Activated gamma-delta T cell (primary cell): ENCODE measurements at regions not wholly inside any gene's neighbourhood (a gene's known extent, or its start where the extent isn't known, plus 50 kb on each side); places are given as distances from the start of the nearest gene placed in this dataset.

Experiments
- DNase-seq: peaks from one replicate; lab custom pipeline; 2025; lab: John Stamatoyannopoulos, UW

DNA sequence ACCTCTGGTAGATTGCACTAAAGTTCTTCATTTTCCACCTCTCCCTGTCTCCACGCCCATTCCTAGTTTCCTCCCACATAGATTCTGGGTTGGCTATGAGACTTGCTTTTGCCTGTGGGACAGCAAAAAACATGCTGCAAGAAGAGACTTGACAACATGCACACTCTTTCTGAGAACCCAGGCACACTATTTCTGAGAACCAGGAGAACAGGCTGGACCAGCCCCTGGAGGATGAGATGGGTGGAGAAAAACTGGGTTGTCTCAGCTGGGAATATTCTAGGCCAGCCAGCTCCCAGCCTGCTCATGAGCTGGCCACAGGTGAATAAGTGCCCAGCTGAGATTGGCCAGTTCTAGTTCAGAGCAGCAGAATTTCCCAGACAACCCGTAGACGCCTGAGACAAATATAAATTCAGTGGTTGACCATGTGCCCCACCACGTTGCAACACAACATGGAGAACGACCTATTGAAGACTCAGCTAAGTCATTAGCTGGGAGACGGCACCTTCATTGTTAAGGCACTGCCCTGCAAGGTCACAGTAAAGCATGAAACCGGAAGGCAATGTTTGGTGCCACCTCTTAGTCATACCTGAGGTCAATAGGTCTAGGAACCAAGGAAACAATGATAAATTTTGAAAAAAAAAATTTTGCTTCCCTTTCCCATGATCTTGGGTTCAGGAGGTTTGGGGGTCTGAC lies 92.7 kb upstream of the AKR1E2 start:
- DNase-seq, result no peak

DNA sequence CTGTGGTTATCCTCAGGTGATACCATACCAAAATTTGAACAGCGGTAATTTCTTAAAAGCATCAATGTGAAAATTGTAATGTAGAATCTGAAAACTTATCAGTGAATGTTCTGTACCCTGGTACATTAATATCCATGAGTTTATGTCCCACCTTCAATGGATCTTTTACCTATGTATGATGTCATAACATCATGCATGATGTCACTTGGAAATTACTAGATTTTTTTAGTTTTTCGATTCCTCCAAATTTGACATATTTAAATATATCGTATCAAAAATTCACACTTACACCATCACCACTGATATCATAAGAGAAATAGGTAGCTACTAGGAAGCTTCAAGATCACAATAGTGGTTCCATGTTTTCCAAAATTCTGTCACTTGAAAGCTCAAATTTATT lies 95.0 kb upstream of the AKR1E2 start:
- no peak for DNase-seq

DNA sequence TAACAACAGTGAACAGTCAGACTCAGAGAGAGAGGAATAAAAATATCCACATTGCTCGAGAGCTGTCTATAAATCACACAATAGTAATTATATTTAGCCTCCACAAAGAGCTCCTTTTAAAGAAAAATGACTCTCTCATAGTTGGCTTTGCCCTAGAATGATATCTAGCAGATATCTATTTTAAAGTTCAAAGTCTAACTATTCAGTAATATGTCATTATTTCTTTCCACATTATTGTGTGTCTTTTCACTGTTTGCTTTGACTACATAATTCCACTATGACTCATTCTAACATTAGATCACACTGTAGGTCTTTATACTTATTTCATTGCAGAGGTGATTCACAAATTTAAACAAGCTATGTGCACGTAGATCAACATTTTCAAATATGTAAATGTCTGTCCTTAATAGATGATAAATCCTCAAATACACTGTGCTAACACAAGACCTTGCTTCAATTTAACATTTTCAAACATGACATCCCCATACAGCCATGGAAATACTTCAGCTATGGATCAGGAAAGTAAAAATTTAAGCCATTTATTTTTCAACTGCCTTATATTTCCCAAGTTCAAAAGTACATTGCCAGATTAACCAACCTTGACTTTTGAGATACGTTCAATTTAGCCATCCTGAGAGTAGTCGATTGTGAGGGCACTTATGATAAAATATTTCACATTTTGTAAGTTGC lies 99.9 kb upstream of the AKR1E2 start:
- DNase-seq, result no peak

DNA sequence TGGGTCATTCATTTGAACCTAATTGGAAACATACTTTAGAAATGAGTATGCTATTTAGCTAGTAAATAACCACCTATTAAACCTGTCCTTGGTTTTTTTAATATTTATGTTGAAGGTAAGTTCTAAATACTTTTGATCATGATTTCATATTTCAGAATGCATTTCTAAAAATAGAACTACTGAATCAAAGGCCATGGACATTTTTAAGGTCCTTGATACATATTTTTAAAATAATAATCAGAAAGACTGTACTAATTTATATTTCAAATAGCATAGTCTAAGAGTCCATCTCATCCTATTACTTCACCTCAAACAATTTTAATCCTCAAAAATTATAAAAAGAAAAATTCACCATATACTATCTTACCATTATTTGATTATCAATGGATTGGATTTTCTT lies 102.1 kb upstream of the AKR1E2 start:
- no peak for DNase-seq

DNA sequence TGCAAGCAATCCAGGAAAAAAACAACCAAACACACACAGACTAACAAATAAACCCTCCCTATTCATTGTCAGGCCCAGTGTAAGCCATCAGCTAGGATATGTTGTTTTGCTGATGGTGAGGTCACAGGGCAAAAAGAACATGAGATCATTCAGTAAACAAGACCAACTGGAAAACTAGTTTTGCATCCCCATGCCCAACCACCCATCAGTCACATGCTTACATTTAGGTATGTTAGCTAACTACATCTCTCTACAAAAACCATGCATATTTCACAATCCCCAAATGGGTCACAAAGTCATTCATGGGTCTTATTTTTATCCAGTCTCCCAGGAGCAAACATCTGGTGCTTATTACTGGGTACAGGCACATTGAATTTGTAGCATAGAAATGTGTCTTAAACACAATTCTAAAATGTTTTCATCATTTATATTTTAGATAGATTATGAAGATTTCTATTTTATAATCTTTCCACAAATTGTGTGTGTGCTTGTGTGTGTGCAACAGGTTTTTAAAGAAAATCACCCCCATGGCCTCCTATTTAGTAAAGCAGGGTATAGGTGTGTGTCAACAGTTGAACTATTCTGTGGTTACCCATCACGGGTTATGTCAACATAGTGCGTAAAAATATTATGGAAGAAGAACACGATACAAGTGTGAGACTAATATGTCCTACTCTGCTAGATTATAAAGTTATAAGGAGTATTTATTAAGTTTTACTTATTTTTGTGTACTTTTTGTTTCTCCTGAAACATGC lies 103.8 kb upstream of the AKR1E2 start:
- DNase-seq, result no peak

DNA sequence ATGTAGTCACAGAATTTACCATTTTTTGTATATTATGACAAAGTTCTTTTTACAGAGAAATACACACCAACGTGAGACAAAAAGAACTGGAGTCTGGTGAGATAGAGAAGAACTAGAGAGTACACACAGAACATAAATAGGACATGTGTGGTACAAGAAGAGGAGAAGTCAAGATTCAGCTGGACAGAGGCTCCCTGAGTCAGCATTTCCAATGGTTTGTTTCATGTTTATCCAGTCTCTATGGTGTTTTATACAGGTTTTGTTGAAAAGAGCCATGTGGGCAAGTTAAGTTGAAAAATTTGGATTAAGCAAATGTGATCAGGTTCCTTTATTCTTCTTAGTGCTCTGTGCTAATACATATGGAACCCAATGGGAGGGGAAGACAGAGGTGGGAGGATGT lies 105.5 kb upstream of the AKR1E2 start:
- no peak for DNase-seq

DNA sequence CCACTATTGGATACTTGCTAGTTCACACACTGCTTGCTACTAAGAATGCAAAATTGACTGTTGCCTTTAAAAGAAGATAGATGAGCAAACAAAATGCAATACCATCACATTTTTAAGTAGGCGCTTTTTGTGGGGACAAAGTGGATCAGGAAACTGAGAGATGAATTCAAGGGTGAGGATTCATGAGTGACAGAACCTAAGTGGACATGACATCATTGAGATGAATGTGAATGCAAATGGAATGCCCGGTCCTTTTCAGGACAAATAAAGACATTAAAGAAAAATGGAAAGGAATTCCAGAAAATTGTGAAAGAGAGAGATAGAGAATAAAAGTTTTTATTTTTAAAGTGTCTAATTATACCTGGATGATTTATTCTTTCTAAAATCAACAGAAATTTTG lies 106.3 kb upstream of the AKR1E2 start:
- no peak for DNase-seq

DNA sequence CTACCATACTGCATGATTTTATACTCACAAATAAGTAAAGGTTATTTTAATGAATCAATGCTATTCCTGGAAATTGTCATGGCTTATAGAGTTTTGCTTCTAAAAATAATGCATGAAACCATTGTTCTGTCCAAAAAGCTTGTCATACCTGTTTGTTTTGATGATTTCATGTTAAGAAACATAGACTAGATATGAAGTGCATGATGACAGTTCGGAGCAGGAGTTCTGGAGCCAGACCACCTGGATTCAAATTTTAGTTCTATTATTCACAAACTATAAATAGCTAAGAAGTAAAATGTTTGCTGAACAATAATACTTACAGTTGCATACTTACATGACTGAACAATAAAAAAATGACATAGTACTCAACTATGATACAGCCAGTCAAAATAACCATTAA lies 107.0 kb upstream of the AKR1E2 start:
- no peak for DNase-seq

DNA sequence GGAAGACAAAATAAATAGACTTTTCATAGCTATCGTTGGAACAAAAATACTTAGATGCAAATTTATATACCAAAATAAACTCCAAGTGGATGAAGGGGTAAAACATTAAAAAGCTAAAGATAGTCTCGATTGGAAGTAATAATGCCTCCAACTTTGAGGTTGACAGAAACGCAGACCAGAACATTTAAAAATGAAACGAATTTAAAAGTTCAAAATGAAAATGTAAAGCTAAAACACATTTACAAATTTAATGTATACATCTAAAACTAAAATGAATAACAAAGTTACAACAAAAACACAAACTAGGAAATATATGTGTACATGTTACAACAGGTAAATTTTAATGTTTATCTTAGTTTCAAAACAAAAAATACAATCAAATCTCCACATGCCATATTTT lies 107.5 kb upstream of the AKR1E2 start:
- no peak for DNase-seq

DNA sequence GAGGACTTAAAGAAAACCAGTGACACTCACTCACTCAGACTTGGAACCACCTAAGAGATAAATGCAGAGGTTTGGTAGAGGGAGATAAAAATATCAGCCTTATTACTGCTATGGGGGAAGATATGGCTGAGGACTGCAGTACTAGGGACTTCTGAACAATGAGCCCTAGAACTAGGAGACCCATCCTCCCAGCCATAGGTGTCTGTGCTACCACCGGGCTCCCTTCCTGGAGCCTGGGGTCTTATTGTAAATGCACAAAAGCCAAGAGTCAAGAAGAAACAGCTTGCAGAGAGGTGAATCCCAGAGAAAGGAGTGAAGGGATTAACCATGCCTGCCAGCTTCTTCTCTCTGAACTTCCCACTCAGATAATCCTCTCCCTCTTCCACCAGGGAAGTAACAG lies 108.3 kb upstream of the AKR1E2 start:
- no peak for DNase-seq

DNA sequence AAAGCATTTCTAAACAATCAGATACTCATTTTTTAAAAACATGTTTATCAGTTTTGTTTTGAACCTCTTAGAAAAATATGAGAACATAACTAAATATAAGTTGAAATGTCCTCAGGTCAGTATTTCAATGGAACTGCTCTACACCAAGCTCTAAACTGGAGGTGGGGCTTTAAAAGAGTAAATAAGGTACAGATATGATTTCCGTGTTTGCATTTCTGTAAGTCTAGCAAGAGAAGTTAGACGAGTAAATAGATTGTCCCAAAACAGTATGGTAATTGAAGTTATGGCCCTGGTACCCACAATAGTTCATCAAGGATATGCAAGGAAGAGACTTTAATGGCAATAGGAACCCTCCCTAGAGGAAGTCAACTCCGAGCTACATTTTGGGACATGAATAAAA lies 115.1 kb upstream of the AKR1E2 start:
- DNase-seq, result no peak

DNA sequence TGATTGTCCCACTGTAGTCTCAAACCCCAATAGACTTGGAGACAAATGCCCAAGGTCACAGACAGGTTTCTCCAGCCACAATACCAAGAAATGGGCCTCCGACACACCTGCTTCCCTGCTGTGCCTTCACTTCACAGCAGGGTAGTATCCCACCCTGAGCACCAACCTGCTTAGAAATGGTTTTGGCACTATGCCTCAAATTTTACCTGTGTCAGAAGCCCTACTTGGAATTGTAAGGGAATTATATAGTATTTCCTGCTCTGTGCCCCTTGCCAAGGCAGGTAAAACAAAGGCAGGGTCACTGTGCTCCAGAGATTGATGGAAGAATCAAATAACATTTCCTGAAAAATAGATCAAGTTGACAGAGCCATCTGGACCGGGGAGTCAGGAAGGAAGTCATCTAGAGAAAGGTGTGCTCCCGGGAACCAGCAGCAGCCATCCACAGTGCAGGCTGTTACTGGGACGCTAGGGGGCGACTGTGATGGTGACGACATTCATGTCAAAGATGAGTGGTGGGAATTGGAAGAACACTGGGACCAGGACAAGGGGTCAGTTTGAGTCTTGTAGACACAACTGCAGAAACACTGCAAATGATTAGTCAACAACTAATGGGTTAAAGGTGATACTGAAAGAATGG lies 117.8 kb upstream of the AKR1E2 start:
- DNase-seq, result no peak

DNA sequence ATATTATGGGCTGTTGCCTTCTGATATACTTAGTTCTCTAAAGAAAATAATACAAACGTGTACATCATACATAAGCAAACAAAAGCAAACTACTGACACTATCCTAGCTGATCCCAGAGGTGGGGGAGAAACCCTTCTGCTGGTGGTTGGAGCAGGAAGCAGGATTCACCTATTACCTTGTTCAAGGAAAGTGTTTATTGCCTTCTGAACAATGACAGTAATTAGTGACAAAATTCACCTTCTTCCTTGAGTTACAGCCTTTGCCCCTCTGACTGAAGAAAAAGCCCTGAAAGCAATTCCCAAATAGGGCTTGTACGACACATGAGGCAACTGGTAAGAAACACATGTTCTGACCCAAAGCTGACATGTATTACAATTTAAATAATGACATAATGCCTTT lies 118.8 kb upstream of the AKR1E2 start:
- no peak for DNase-seq

DNA sequence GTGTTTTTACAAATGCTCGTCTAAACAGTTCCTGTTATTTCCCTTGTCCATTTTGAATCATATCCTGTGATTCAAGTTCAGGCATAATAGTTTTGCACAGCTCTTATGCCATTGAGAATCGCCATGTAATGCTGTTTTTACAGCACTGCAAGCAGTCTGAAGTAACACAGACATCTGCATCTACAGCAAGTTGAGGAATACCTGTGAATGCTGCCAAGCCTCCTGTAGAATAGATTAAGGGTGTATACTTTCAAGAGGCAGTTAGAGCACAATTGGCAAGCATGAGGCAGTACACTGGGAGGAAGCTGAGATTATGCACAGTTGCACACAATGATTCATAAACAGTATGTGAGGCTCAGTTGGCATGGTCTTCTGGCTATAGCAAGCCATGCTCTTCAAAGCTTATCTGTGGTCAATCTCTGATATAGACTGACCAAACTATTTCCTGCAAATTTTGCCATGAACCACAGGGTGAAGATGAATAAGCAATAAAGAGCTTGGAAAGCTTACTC lies 121.9 kb upstream of the AKR1E2 start:
- no peak for DNase-seq

DNA sequence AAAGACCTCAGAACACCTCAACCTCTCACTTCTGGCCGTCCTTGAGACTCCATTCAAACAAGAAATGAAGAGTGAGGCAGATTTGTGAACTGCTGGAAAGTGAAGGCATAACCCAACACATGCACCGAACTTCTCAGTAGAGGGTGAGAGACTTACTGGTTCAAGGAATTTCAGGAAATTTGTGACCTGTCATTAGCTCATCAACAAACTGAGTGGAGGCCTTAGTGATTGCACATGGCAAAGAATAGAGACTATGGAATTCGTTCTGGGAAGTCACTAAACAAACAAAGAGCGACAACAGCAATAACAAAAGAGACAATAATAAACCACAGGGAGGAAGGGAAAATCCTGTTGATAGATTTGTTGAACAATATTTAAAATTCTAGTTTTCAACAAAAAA lies 125.0 kb upstream of the AKR1E2 start:
- no peak for DNase-seq

DNA sequence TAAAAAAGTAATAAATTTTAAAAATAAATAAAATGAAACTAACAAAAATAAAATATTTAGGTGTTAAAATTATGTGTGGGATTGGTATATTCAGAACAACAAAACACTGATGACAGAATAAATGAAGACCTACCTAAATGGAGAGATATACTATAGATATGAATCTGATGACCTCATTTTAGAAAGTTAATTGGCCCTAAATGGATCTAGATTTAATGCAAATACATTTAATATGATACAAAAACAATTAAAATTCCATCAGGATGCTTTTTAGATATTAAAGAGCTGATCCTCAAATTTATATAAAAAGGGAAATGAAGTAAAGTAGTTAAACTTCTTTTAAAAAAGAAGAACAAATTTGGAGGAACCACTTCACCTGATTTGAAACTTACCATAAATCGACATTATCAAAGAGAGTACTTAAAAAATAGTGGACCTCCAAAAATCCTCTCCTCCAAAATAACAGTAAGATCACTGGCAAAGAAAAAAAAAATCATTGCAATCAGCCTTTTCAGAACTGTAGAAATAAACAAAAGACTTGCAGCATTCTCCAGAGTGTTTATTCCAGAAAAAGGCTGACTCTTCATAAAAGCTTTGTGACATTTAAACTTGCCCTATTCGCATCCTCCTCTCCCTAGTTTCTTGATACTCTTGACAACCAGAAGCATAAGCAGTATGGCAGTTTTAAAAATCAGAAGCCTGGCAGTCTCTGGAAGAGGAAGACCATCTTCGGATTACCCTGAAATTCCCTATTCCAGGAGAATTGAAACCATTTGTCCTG lies 125.9 kb upstream of the AKR1E2 start:
- no peak for DNase-seq

DNA sequence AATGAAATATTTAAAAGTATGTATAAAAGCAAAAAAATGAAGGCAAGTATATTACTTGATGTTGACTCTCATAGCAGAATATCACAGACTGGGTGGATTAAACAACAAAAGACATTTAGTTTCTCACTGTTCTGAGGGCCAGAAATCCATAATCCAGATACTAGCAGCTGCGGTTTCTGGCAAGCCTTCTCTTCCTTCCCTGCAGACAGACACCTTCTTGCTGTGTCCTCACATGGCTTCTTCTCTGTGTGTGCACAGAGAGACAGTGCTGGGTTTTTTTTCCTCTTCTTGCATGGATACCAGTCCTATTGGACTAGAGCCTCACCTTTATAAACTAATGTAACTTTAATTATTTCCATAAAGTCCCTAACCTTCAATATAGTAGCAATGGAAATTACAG lies 127.9 kb upstream of the AKR1E2 start:
- DNase-seq, result no peak

DNA sequence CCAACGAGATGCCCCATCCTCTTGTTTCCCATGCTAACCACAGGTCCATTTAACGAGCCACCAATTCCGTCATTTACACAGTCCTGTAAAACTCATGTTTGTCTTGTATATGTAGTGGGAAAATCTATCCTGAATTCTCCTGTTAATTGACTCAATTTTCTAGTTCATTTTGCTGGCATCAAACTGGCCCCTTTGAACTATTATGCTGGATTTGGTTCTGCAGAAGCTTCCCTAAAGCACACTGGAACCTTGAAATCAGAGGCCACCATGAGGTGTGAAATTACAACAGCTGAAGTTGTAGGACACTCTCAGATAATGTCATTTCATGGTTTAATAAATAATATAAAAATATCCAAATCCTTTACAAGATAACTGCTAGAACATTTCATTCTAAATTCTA lies 129.8 kb upstream of the AKR1E2 start:
- DNase-seq, result no peak

DNA sequence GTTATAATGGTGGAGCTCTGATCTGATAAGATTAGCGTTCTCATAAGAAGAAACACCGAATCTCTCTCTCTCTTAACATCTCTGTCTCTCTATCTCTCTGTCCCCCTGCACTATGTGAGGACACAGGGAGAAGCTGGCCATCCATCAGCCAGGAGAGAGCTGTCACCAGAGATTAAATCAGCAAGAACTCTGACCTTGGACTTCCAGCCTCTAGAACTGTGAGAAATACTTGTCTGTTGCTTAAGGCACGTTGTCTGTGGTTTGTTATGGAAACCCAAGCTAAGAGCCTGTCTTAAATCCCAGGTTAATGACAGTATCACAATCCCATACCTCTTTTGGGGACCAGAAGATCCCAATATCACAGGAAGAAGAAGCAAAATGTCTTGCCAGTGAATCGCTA lies 132.0 kb upstream of the AKR1E2 start:
- DNase-seq, result no peak

DNA sequence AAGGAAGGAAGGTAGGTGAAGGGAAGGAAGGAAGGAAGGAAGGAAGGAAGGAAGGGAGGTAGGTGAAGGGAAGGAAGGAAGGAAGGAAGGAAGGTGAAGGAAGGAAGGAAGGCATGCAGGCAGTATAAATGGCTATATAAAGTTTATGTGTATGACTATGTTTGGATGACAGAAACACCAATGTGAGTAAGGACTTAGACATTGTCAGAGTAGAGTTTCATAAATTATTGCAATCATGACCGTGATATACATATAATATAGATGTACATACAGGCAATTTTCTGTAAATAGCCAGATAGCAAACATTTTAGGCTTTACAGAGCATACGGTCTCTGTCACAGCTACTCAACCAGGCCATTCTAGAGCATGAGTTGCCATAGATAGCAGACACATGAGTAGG lies 133.8 kb upstream of the AKR1E2 start:
- no peak for DNase-seq

DNA sequence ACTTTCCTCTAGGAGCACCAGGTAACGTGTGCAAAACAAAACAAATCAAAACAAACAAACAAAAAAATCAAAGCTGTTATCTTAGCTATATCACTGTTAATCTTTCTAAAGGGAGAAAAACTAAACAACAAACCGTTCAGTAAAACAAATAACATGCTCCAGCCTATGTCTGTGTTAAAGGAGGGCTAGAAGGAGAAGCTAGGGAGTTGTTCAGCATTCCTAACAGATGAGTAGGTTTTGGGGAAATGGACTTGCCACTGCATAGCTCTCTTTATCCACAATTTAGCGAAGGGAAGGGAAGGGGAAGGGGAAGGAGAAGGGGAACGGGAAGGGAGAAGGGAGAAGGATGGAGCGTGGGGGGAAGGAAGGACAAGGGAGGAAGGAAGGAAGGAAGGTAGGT lies 134.2 kb upstream of the AKR1E2 start:
- DNase-seq, result no peak

DNA sequence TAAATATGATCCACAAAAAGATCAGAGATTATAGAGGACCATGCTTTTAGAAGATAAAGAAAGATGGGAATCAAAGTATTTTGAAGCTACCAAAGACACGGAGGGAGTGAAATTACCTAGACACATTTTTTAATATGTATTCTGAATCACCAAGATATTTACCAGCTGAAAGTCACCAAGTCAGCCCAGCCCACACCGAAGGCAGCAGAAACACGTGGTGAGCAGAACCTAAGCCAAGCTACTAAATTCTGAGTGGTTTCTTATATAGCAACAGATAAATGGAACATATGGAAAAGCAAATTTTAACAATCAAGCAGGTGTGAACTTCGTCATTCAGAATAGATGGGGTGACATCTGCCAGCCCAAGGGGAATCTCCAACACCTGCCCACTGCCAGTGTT lies 134.7 kb upstream of the AKR1E2 start:
- no peak for DNase-seq
